Smooth muscle cell (in vitro differentiated cells): ENCODE measurements at regions not wholly inside any gene's neighbourhood (a gene's known extent, or its start where the extent isn't known, plus 50 kb on each side); places are given as distances from the start of the nearest gene placed in this dataset.

ENCODE experiments used
- DNase-seq: peaks from one replicate; lab custom pipeline; 2025; ENCODE audit not compliant: unreplicated experiment; lab: John Stamatoyannopoulos, UW
- H2AFZ ChIP-seq: fragments of 200-600 bp; sonication (generic); 2 replicates; pipeline ENCODE4 v1.6.0; 2016; ENCODE audit warnings: antibody characterized with exemption, low read depth, mild to moderate bottlenecking
- H3F3A ChIP-seq: fragments of 200-600 bp; sonication (generic); 2 replicates; pipeline ENCODE4 v1.6.0; 2017; ENCODE audit warnings: antibody characterized with exemption, low read depth
- H3K27ac ChIP-seq: fragments of 200-600 bp; sonication (generic); 2 replicates; pipeline ENCODE4 v1.5.1; 2016; ENCODE audit warnings: low read depth, mild to moderate bottlenecking
- H3K27me3 ChIP-seq: fragments of 200-600 bp; sonication (generic); 2 replicates; pipeline ENCODE4 v1.6.1; 2016; ENCODE audit warnings: low read depth, mild to moderate bottlenecking
- H3K36me3 ChIP-seq: fragments of 200-600 bp; sonication (generic); 2 replicates; pipeline ENCODE4 v1.5.1; 2016; ENCODE audit warnings: low read depth
- H3K4me1 ChIP-seq: fragments of 200-600 bp; sonication (generic); 2 replicates; pipeline ENCODE4 v1.5.1; 2016; ENCODE audit warnings: low read depth
- H3K4me2 ChIP-seq: fragments of 200-600 bp; sonication (generic); 2 replicates; pipeline ENCODE4 v1.6.0; 2016; ENCODE audit warnings: mild to moderate bottlenecking
- H3K4me3 ChIP-seq: fragments of 200-600 bp; sonication (generic); 2 replicates; pipeline ENCODE4 v1.5.1; 2016; ENCODE audit warnings: mild to moderate bottlenecking
- H3K79me2 ChIP-seq: fragments of 200-600 bp; sonication (generic); 2 replicates; pipeline ENCODE4 v1.6.0; 2016; ENCODE audit warnings: low read depth, mild to moderate bottlenecking
- H3K9ac ChIP-seq: fragments of 200-600 bp; sonication (generic); 2 replicates; pipeline ENCODE4 v1.6.0; 2016; ENCODE audit warnings: low read depth
- H3K9me3 ChIP-seq: fragments of 200-600 bp; sonication (generic); replicated peaks from 2 replicates; pipeline ENCODE4 v1.5.1; 2016; ENCODE audit warnings: low read depth
- H4K20me1 ChIP-seq: fragments of 200-600 bp; sonication (generic); 2 replicates; pipeline ENCODE4 v1.6.0; 2016; ENCODE audit warnings: low read depth
- WGBS: methylation state at CpG from one replicate; pipeline ENCODE4 v1.1.7; 2016; ENCODE audit warnings: low lambda C conversion rate; 5-methylcytosine and 5-hydroxymethylcytosine counted together
- TF ChIP-seq, protein P1 (sequence below): fragments of 200-600 bp; sonication (generic); IDR thresholded peaks from 2 replicates; pipeline ENCODE4 v1.5.1; 2017; ENCODE audit warnings: borderline replicate concordance, mild to moderate bottlenecking, antibody characterized with exemption; ENCODE audit not compliant: insufficient read depth, poor library complexity, severe bottlenecking

DNA sequence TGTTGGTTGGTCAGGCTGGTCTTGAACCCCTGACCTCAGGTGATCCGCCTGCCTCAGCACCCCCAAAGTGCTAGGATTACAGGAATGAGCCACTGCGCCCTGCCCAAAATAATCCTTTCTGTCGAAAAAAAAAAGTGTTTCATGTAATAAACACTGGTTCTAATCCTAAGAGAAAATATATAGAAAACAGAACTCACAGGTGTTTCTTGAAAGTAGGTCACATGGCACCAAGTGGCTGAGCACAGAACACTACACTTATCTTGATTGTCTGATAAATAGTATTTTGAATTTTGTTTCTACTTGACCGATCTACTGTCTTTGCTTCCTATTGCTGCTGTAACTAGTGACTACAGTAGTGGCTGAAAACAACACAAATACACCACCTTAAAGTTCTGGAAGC is 87.6 kb upstream of the SOD1 start:
- Histone ChIP-seq H3K9ac (no peak overlapping the region), H3K4me3 (no peak overlapping the region), H3K4me2 (no peak overlapping the region), H2AFZ (no peak overlapping the region), H3K27me3 (no peaks in the 10 kb centered on the region), H4K20me1 (no peaks in the 10 kb centered on the region), H3K27ac (no peak overlapping the region), H3F3A (no peaks in the 10 kb centered on the region), H3K4me1 (no peaks in the 10 kb centered on the region), H3K9me3 (no peaks in the 10 kb centered on the region), H3K36me3 (no peaks in the 10 kb centered on the region), H3K79me2 (no peaks in the 10 kb centered on the region)
- 95% methylated on average over 4 of the region's 4 CpGs for WGBS
- TF ChIP-seq, protein P1, sequence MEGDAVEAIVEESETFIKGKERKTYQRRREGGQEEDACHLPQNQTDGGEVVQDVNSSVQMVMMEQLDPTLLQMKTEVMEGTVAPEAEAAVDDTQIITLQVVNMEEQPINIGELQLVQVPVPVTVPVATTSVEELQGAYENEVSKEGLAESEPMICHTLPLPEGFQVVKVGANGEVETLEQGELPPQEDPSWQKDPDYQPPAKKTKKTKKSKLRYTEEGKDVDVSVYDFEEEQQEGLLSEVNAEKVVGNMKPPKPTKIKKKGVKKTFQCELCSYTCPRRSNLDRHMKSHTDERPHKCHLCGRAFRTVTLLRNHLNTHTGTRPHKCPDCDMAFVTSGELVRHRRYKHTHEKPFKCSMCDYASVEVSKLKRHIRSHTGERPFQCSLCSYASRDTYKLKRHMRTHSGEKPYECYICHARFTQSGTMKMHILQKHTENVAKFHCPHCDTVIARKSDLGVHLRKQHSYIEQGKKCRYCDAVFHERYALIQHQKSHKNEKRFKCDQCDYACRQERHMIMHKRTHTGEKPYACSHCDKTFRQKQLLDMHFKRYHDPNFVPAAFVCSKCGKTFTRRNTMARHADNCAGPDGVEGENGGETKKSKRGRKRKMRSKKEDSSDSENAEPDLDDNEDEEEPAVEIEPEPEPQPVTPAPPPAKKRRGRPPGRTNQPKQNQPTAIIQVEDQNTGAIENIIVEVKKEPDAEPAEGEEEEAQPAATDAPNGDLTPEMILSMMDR: no peak
- no peak for DNase-seq

DNA sequence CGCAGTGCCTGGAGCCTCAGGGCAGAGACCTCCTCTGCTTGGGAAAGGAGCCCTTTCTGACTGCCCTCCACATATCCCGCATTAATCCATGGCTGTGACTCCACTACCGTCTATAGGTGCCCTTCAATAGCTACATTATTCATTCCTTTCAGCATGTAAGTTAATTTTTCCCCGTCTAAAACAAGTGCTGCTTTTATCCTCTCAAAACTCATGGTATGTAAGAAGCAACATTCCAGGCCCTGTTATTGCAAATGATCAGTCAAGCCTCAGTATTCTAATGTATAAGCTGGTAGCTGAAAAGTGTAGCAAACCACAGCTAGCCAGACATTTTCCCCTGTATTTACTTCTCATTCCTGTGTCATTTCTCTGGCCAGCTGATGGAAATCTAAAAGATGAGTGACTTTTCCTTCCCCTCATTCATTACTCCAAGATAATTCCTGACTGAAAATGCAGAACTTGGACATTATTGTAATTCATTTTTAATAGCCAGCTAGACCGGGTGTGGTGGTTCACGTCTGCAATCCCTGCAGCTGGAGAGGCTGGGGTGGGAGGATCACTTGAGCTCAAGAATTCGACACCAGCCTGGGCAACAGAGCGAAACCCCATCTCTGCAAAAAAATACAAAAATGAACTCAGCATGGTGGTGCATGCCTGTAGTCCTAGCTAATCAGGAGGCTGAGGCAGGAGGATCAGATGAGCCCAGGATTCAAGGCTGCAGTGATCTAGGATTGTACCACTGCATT is 88.5 kb upstream of the SOD1 start:
- Histone ChIP-seq H3K4me1 (no peaks in the 10 kb centered on the region), H3K27me3 (no peaks in the 10 kb centered on the region), H3K4me2 (no peak overlapping the region), H4K20me1 (no peaks in the 10 kb centered on the region), H2AFZ (no peak overlapping the region), H3K4me3 (no peak overlapping the region), H3K9ac (no peak overlapping the region), H3F3A (no peaks in the 10 kb centered on the region), H3K36me3 (no peaks in the 10 kb centered on the region), H3K9me3 (no peaks in the 10 kb centered on the region), H3K27ac (no peak overlapping the region), H3K79me2 (no peaks in the 10 kb centered on the region)
- WGBS: 72% methylated on average over 8 of the region's 8 CpGs
- TF ChIP-seq, protein P1: no peak
- DNase-seq: no peak

DNA sequence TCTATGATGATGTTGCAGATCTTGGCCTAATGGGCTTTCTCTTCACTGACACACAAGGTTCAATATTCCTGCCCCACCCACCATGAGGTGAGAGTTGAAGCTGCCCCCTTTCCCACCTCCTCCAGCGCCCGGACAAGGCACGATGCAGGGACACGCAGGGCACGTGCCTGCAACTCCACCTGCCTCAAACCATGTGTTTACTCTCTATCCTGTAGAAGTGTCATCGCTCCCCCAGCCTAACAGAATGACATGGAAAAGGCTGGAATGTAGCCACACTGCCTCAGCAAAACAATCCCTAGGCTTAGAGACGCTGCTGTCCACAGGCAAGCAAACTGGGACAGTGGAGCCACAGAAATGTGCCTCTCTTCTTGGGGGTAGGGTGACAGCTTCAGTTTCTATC is 92.9 kb upstream of the SOD1 start:
- H3K4me3 ChIP-seq: no peak overlapping the region
- DNase-seq: no peak

More for the DNA sequence above, 92.9 kb upstream of the SOD1 start:
- Histone ChIP-seq H3K36me3 (no peaks in the 10 kb centered on the region), H3K4me2 (no peak overlapping the region), H2AFZ (no peak overlapping the region), H3K9me3 (no peaks in the 10 kb centered on the region), H4K20me1 (no peaks in the 10 kb centered on the region), H3K27ac (no peak overlapping the region), H3K79me2 (no peaks in the 10 kb centered on the region), H3K27me3 (no peaks in the 10 kb centered on the region), H3F3A (no peaks in the 10 kb centered on the region), H3K4me1 (no peaks in the 10 kb centered on the region), H3K9ac (no peak overlapping the region)
- TF ChIP-seq, protein P1: no peak
- WGBS: 72% methylated on average over 7 of the region's 7 CpGs
